ENCODE measurements at regions not wholly inside any gene's neighbourhood (a gene's known extent, or its start where the extent isn't known, plus 50 kb on each side); places are given as distances from the start of the nearest gene placed in this dataset.
"Not testable (repeated sequence)": the region's sequence is repeated elsewhere in the genome, so short reads cannot be mapped to it uniquely, and the experiment has no call there.

DNA sequence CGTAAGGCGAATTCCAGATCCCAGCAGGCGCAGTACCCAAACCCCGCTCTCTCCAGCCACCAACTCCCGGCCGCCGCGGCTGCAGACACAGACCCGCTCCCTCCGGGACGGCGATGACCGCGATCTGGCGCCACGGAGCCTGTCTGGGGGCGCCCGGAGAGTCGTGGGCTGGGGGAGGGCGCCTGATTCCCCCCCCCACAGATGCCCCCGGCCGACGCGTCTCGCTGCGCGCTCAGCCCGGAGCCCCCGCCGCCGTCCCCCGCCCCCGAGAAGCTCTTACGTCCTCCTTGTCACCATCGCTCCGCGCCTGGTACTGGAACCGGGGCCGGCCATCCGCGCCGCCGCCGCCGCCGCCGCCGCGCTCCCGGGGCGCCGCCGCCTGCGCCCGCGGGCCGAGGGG, 173.6 kb downstream of the ATP6V0E2 start:
- DNase-seq = peak; percentile 9

- peak; percentile 5 for DNase-seq
Measured at GRCh38 chr7:150047772-150048171, 174.0 kb downstream of the ATP6V0E2 start.

GRCh38 chr7:150048244-150049011, 174.7 kb downstream of the ATP6V0E2 start:
- DNase-seq = not testable (repeated sequence)

DNA sequence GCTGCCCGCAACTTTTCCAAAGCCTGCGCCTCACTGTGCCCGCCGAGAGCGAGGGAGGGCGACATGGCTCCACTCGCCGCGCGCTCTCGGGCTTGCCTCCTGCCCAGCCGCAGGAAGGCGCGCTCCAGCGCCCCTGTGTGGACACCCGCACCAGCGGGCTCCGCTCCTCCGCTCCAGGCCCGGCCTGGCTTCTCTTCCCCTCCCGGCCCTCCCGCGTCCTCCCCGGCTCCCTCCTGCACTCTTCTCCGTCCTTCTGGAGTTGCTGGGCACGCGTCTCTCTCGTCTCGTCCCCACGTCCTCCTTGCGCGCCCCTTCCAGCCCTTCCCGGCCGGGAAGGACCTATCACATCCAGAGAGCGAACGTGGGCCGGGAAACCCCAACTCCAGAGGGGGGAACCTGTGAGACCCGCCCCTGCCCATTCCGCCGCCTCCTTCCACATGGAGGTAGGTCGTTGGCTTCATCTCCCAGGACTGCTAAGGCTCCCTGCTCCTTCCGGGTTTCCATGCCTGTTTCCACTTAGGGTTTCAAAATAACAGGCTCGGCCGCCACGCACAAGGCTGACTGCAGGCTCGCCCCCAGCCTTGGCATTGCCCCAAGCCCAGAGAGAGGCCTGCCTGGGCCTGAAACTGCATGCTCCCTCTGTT, 175.4 kb downstream of the ATP6V0E2 start:
- peak; percentile 55 for DNase-seq

DNA sequence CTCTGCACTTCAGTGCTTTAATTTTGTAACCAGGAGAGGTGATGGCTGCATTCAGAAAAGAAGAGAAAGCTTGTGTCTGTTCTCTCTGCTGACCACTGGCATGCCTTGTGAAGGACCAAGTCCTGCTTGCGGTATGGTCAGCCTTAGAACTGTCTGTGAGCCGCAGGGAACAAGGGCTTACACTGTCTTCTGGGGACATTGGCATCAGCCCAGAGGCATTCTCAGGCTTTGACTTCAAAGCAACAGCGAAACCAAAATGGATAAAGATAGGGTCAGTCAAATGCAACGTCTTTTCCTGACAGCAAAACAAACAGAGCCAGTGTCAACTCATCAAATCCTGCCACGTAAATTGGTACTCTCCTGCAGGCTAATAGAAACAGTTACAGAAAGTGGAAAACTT, 179.6 kb downstream of the ATP6V0E2 start:
- DNase-seq = not testable (repeated sequence)

DNA sequence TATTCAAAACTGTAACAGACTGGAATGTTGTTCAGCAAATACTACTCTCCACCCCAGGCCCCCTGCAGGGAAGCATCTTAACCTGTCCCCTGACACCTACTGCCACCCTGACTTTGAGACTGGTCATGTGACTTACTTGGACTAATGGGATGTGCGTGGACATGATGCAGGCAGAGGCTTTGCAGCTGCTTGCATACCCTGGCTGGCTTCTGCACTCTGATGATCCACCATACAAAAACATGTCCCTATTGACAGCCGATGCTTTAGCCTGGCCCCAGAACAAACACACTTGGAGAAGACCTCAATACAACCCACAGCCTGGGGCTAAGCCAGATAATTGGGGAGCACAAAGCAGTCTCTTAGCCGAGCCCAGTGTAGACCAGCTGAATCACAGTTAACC, 180.5 kb downstream of the ATP6V0E2 start:
- DNase-seq = not testable (repeated sequence)

GRCh38 chr7:150060259-150061221, 186.8 kb downstream of the ATP6V0E2 start:
- DNase-seq = not testable (repeated sequence)

DNA sequence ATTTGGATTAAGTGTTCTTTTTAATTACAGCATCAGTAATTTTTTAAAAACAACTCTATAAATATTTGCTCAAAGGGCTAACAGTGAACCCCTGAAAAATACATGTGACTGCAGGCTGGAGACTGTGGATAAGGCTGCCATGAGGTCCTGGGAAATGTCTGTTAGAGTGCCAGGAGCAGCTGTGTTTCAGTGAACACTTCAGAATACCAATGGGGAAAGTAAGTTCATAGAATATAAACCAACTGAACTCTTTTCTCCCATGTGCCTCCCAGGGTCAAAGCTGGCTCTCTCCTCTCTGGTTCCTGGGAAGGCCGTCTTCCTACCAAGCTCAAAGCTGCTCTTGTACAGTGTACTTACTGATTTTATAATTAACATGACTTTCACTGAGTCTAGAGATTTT, 189.4 kb downstream of the ATP6V0E2 start:
- not testable (repeated sequence) for DNase-seq

- DNase-seq = not testable (repeated sequence)
Measured at GRCh38 chr7:150069555-150070313, 196.0 kb downstream of the ATP6V0E2 start.

- DNase-seq = not testable (repeated sequence)
Measured at GRCh38 chr7:150077543-150077942, 203.8 kb downstream of the ATP6V0E2 start.

DNA sequence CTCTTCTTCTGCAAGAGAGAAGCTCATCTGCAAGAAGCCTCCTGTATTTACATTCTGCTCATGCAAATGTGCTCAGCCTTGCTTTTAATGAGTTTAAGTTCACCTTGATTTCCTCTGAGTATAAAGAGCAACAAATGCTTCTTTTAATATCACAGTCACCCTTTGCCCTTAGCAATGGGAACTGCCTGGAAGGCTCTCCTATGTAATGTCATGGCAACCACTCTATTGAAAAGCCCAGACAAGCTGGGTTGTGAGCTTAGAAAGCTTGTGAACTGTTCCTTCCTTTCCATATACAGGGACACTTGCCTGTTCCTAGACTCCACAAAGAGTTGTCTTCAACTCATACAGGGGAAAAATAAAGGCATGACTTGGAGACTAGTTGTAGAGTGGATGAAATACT, 208.1 kb downstream of the ATP6V0E2 start:
- not testable (repeated sequence) for DNase-seq

DNA sequence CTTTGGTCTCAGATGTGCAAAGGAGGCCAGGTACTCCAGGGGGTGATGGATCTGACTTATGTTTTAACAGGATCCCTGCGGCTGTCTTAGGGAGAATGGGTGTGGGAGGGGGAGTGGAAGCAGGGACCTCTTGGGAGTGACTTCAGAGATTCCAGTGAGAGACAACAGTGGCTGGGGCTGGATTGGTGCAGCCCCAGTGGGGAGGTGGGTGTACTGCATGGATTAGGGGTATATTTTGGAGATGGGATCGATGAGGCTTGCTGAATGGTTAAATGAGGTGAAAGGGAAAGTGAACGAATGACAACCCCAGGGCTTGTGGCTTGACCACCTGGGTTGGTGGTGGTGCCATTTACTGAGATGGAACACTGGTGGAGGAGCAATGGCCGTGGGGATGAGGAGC, 211.0 kb downstream of the ATP6V0E2 start:
- DNase-seq = not testable (repeated sequence)

DNA sequence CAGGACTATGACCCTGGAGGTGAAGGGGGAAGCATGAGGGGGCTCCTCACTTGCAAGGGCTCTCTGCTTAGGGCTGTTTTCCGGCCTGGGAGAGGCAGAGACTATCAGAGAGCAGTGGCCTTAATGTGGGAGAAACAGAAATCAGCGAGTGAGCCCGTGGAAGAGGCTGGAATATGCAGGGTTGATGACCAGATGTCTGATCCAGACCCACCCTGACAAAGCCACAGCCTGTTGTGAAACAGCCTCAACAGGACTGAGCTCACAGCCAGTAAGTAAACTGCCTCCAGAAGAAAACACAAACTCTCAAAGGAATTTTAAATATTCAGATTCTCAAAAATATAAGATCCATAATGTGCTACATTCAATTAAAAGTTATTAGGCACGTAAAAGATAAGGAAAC, 213.7 kb downstream of the ATP6V0E2 start:
- not testable (repeated sequence) for DNase-seq

DNA sequence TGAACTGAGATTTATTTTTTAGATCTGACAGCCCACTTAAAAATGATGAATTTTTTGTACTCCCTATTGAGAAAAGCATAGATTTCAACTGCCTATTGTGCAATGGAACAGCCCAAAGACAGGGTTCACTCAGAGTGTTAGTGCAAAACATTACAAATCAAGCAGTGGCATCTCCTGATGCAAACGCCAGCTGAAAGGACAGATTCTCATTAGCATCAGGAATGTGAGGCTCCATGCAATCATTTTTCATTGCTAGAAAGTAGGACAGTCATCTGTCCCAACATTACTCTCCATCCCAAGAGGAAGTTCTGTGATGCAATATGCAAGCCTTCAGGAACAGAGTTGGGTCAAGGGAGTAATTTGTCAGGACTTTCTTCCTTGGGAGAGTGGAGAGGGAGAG, 215.4 kb downstream of the ATP6V0E2 start:
- DNase-seq = not testable (repeated sequence)

DNA sequence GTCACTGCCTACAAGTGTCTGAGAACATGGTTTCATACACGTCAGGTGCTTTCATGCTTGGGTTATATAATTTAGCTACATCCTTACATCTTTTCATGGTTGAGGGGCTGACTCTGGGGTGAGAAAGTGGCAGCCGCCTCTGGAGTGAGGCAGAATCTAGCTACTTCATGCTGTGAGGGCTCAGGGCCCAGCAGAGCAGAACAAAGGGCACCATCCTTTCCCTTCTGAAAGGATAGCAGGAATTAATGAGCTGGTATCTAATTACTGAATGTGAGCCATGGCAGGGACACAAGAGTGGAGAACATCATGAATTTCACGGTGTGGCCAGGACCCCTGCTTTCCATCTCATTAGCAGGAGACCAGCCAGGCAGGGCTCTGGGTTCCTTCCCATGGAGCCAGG, 217.0 kb downstream of the ATP6V0E2 start:
- not testable (repeated sequence) for DNase-seq

DNA sequence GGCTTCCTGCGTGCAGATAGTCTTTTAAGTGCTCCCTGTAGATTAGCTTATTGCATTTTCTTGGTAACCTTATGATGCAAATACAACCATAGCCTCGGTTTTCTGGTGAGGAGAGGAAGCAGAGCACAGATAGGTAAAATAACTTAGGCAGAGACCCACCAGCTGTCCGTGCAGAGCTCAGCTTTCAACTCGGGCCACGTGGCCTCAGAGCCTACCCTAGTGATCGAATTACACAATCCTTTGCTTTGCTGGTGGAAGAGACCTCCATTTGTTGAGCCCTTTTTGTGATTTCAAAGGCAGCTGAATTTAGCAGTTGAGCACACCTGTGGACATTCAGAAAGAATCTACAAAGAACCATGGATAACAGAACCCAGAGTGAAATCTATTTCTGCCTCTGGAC, 220.1 kb downstream of the ATP6V0E2 start:
- not testable (repeated sequence) for DNase-seq

- DNase-seq = not testable (repeated sequence)
Measured at GRCh38 chr7:150096213-150096994, 222.6 kb downstream of the ATP6V0E2 start.

DNA sequence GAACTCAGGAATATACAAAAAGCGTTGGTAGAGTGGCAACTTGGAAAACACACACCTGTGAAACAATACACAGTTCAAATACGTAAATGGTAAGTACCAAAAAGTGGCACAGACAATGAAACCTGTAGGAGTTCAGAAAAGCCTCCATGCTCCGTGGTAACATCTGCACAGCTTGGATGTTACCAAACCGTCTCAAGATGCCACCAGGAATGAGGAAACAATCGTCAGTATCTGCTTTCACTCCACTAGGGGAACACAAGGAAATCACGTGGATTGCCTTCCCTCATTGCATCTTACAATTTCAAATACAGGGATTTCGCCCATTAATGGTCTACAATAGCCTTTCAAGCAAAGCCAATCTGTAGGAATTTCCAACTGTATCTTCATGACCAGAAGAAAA, 224.6 kb upstream of the LRRC61 start:
- not testable (repeated sequence) for DNase-seq

- not testable (repeated sequence) for DNase-seq
Measured at GRCh38 chr7:150101282-150101681, 221.9 kb upstream of the LRRC61 start.

DNA sequence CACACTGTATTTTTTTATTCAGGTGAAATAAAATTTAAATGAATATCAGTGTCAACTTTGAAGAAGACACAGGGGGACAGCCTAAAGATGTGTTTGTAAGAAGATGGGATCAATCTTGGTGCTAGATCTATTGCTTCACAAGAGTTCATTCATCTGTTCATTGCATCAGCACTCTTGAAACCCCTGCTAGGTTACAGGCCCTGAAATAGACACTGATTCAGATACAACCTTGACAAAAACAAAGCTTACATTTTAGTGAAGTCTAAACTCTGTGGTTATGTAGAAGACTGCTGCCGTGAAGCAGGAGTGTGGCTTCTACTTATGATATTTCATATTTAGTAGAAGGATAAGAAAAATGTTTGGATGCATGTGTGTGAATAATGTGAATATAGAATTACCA, 215.9 kb upstream of the LRRC61 start:
- DNase-seq = not testable (repeated sequence)

- not testable (repeated sequence) for DNase-seq
Measured at GRCh38 chr7:150110375-150110820, 212.8 kb upstream of the LRRC61 start.
